Activated B cell treated with CpG ODN at 0.5 μM for 24 hours (primary cell): ENCODE measurements at regions not wholly inside any gene's neighbourhood (a gene's known extent, or its start where the extent isn't known, plus 50 kb on each side); places are given as distances from the start of the nearest gene placed in this dataset.

Experiments
- ATAC-seq: fragments of 200-7000 bp; cut with Tn5 transposase; one replicate; pipeline ENCODE4 v1.10.0; 2021; ENCODE audit warnings: low read depth, mild to moderate bottlenecking, moderate library complexity
- CTCF ChIA-PET: fragments of 350-600 bp; sonication (Branson Sonifier 250); formaldehyde crosslinking; loops from one replicate; lab custom pipeline; 2021; ENCODE audit warnings: antibody characterized with exemption; lab: Charles Lee
- POLR2A ChIA-PET: fragments of 350-600 bp; sonication (Branson Sonifier 250); formaldehyde crosslinking; loops from one replicate; lab custom pipeline; 2021; ENCODE audit warnings: antibody characterized with exemption; lab: Charles Lee
- DNase-seq: peaks from one replicate; pipeline ENCODE4 v3.0.0; 2022
- H3K27ac Mint-ChIP-seq: one replicate; pipeline ENCODE4 v1.8.0; 2020; ENCODE audit warnings: mixed read lengths
- H3K27me3 Mint-ChIP-seq: one replicate; pipeline ENCODE4 v1.8.0; 2021; ENCODE audit warnings: mixed read lengths
- H3K36me3 Mint-ChIP-seq: one replicate; pipeline ENCODE4 v1.8.0; 2021; ENCODE audit warnings: low read depth, mixed read lengths
- H3K4me1 Mint-ChIP-seq: one replicate; pipeline ENCODE4 v1.8.0; 2021; ENCODE audit warnings: mixed read lengths
- H3K4me3 Mint-ChIP-seq: one replicate; pipeline ENCODE4 v1.8.0; 2020; ENCODE audit warnings: mild to moderate bottlenecking, mixed read lengths
- H3K9me3 Mint-ChIP-seq: one replicate; pipeline ENCODE4 v1.8.0; 2020; ENCODE audit warnings: mixed read lengths
- CTCF ChIP-seq: fragments of 200-600 bp; IDR thresholded peaks from one replicate; pipeline ENCODE4 v1.8.0; 2022; ENCODE audit warnings: antibody characterized with exemption, mild to moderate bottlenecking
- intact Hi-C: fragments of 100-400 bp; cut with micrococcal nuclease; formaldehyde crosslinking; loops from one replicate; pipeline ENCODE4 v1.15.1; 2024

- intact Hi-C loops: no loop called here
- H3K27me3 Mint-ChIP-seq: no peaks in the 10 kb centered on the region
- CTCF ChIA-PET: no interaction called here
- no peaks in the 10 kb centered on the region for H3K36me3 Mint-ChIP-seq
- DNase-seq: no peak
- POLR2A ChIA-PET: no interaction called here
- no peak overlapping the region for H3K4me3 Mint-ChIP-seq
- H3K27ac Mint-ChIP-seq: no peak overlapping the region
- peaks cover 4% of the 10 kb centered on the region for H3K9me3 Mint-ChIP-seq
- no peak for TF ChIP-seq CTCF
- no peaks in the 10 kb centered on the region for H3K4me1 Mint-ChIP-seq
- ATAC-seq: no peak
These were observed 407.3 kb downstream of the AEBP2 start for GRCh38 chr12:19846574-19846973.

- H3K36me3 Mint-ChIP-seq: no peaks in the 10 kb centered on the region
- no peaks in the 10 kb centered on the region for H3K27me3 Mint-ChIP-seq
- H3K4me3 Mint-ChIP-seq: no peak overlapping the region
- DNase-seq (no peak), ATAC-seq (no peak)
- ChIA-PET CTCF (no interaction called here), POLR2A (no interaction called here)
- intact Hi-C loops: no loop called here
- TF ChIP-seq CTCF: no peak
- H3K27ac Mint-ChIP-seq: no peak overlapping the region
- H3K4me1 Mint-ChIP-seq: no peaks in the 10 kb centered on the region
- peaks cover 4% of the 10 kb centered on the region for H3K9me3 Mint-ChIP-seq
These were observed 408.2 kb downstream of the AEBP2 start for GRCh38 chr12:19847294-19848059.

- no peak overlapping the region for H3K27ac Mint-ChIP-seq
- peaks cover 3% of the 10 kb centered on the region for H3K9me3 Mint-ChIP-seq
- H3K4me3 Mint-ChIP-seq: no peak overlapping the region
- POLR2A ChIA-PET: no interaction called here
- no peak for DNase-seq
- intact Hi-C loops: no loop called here
- no peaks in the 10 kb centered on the region for H3K4me1 Mint-ChIP-seq
- no peaks in the 10 kb centered on the region for H3K36me3 Mint-ChIP-seq
- no peaks in the 10 kb centered on the region for H3K27me3 Mint-ChIP-seq
- TF ChIP-seq CTCF: no peak
- CTCF ChIA-PET: no interaction called here
- ATAC-seq: no peak
These were observed 409.1 kb downstream of the AEBP2 start for GRCh38 chr12:19848421-19848820.

- Mint-ChIP-seq H3K9me3 (peaks cover 3% of the 10 kb centered on the region), H3K4me3 (no peak overlapping the region), H3K36me3 (no peaks in the 10 kb centered on the region), H3K27ac (no peak overlapping the region), H3K4me1 (no peaks in the 10 kb centered on the region), H3K27me3 (no peaks in the 10 kb centered on the region)
- CTCF ChIA-PET: no interaction called here
- no peak for DNase-seq
- POLR2A ChIA-PET: no interaction called here
- intact Hi-C loops: no loop called here
- no peak for ATAC-seq
- no peak for TF ChIP-seq CTCF
These were observed 409.9 kb downstream of the AEBP2 start for GRCh38 chr12:19849208-19849607.

GRCh38 chr12:19850346-19851065 is 411.2 kb downstream of the AEBP2 start:
- no peaks in the 10 kb centered on the region for H3K27me3 Mint-ChIP-seq

More at GRCh38 chr12:19850346-19851065, 411.2 kb downstream of the AEBP2 start:
- DNase-seq (no peak), ATAC-seq (no peak)
- TF ChIP-seq CTCF: no peak
- ChIA-PET POLR2A (no interaction called here), CTCF (no interaction called here)
- Mint-ChIP-seq H3K36me3 (no peaks in the 10 kb centered on the region), H3K9me3 (peaks cover 5% of the 10 kb centered on the region), H3K4me1 (no peaks in the 10 kb centered on the region), H3K4me3 (no peak overlapping the region), H3K27ac (no peak overlapping the region)
- intact Hi-C loops: no loop called here
